Cardiac muscle cell (in vitro differentiated cells and primary cell): ENCODE measurements at regions not wholly inside any gene's neighbourhood (a gene's known extent, or its start where the extent isn't known, plus 50 kb on each side); places are given as distances from the start of the nearest gene placed in this dataset.

Source experiments
- DNase-seq, 2 donors: peaks; one replicate each; pipeline versions ENCODE4 v3.0.0 to v3.0.0-alpha.2; 2010 to 2017; ENCODE audit warnings: low read depth in 1 of 2, low spot score in 1 of 2
- H3K27ac ChIP-seq: fragments of 200-600 bp; sonication (generic); 2 replicates; pipeline ENCODE4 v1.5.1; 2016
- H3K27me3 ChIP-seq: fragments of 200-600 bp; sonication (generic); 2 replicates; pipeline ENCODE4 v1.6.0; 2016; ENCODE audit warnings: control low read depth
- H3K36me3 ChIP-seq: fragments of 200-600 bp; sonication (generic); 2 replicates; pipeline ENCODE4 v1.5.1; 2016; ENCODE audit warnings: control low read depth
- H3K4me1 ChIP-seq: fragments of 200-600 bp; sonication (generic); 2 replicates; pipeline ENCODE4 v1.8.1; 2017; ENCODE audit warnings: low read depth, mild to moderate bottlenecking, mixed run types
- H3K4me3 ChIP-seq: fragments of 200-600 bp; sonication (generic); 2 replicates; pipeline ENCODE4 v1.5.1; 2016; ENCODE audit warnings: mild to moderate bottlenecking
- H3K9me3 ChIP-seq: fragments of 200-600 bp; sonication (generic); 2 replicates; pipeline ENCODE4 v1.5.1; 2017; ENCODE audit warnings: low read depth, mild to moderate bottlenecking, control low read depth
- TF ChIP-seq, protein P1 (sequence below): IDR thresholded peaks from 2 replicates; pipeline ENCODE4 v1.5.1; 2012; ENCODE audit warnings: low read depth, mild to moderate bottlenecking, low read length

DNA sequence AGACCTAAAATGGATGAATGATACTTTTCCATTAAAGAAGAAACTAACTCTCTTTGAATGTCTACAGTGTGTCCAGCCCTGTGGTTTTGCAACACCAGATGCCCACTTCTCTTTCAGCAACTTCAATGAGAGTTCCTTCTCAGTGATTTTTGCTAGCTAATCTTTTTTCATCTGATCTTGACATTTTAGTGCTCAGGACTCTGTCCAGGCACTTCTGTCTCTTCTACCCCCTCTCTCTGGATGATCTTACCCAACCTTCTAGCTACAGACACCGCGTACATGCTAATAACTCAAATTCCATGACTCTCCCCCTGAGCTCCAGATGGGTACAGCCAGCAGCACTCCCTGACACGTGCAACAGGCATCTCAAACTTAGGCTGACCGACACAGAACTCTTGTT is 161.1 kb upstream of the FOXN3 start:
- H3K27ac ChIP-seq = no peak overlapping the region
- no peaks in the 10 kb centered on the region for H3K27me3 ChIP-seq
- no peaks in the 10 kb centered on the region for H3K9me3 ChIP-seq
- peak in 1 of 2 donors; percentile 53 for DNase-seq
- TF ChIP-seq, protein P1, sequence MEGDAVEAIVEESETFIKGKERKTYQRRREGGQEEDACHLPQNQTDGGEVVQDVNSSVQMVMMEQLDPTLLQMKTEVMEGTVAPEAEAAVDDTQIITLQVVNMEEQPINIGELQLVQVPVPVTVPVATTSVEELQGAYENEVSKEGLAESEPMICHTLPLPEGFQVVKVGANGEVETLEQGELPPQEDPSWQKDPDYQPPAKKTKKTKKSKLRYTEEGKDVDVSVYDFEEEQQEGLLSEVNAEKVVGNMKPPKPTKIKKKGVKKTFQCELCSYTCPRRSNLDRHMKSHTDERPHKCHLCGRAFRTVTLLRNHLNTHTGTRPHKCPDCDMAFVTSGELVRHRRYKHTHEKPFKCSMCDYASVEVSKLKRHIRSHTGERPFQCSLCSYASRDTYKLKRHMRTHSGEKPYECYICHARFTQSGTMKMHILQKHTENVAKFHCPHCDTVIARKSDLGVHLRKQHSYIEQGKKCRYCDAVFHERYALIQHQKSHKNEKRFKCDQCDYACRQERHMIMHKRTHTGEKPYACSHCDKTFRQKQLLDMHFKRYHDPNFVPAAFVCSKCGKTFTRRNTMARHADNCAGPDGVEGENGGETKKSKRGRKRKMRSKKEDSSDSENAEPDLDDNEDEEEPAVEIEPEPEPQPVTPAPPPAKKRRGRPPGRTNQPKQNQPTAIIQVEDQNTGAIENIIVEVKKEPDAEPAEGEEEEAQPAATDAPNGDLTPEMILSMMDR = no peak
- peaks cover 42% of the 10 kb centered on the region for H3K4me1 ChIP-seq
- H3K36me3 ChIP-seq = no peaks in the 10 kb centered on the region
- H3K4me3 ChIP-seq = no peak overlapping the region

DNA sequence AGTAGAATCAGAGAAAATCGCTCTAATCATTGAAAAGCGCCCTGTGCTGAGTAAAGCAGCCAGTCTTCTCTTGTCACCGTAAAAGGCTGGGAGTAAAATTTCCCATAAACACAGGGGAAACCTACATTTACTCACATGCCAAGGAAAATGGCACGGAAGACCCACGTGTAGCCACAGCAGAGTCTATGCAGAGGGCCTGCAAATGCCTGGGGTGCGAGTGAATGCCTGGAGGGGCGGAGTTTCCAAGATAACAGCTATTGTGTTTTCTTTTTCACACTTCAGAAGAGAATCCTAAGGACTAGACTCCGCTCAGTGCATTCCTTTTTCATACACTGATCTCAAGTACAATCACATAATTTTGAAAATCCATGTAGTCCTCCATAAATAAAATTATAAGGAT is 159.9 kb upstream of the FOXN3 start:
- no peaks in the 10 kb centered on the region for H3K27me3 ChIP-seq
- no peak overlapping the region for H3K4me3 ChIP-seq
- no peak for DNase-seq

DNA sequence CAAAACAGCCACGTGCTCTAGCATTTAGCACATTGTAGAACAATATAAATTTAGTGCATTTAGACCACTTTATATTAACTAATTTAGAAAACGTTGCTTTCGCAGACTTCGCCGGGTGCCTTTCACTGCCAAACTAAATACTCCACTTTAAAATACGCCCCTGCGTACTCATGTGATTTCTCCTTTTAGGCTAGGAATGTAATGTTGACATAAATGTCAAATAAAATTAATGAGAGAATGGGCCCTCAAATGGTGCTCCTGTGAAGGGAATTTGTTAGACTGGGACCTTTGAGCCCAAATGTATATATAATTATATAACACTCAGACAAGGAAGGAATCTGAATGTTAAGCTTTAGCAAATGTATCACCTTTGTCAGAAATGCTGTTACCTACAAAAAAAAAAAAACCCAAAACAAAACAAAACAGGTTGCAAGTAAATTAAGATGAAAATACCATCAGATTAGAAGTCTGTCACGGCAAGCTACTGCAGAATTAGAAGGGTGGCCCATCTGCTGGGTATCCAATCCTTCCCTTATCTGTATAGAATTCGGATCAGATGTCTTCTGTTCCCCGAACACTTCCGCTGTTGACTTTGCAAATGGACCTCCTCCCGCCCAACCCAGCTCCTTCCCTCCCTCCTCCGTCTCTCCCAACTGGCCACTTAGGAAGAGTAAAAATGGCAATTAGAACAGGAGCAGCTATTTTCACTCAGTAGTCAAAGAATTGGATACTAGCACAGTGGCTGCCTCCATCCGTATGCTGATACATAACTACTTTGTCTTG is 159.3 kb upstream of the FOXN3 start:
- H3K9me3 ChIP-seq = no peaks in the 10 kb centered on the region
- DNase-seq = peak in 1 of 2 donors; percentile 19
- H3K27me3 ChIP-seq = no peaks in the 10 kb centered on the region
- no peaks in the 10 kb centered on the region for H3K36me3 ChIP-seq
- H3K4me1 ChIP-seq = peaks cover 42% of the 10 kb centered on the region
- no peak overlapping the region for H3K4me3 ChIP-seq
- TF ChIP-seq, protein P1 = no peak
- no peak overlapping the region for H3K27ac ChIP-seq

More for the DNA sequence above, 159.9 kb upstream of the FOXN3 start:
- Histone ChIP-seq H3K9me3 (no peaks in the 10 kb centered on the region), H3K36me3 (no peaks in the 10 kb centered on the region), H3K4me1 (peaks cover 42% of the 10 kb centered on the region), H3K27ac (no peak overlapping the region)
- TF ChIP-seq, protein P1 = no peak

DNA sequence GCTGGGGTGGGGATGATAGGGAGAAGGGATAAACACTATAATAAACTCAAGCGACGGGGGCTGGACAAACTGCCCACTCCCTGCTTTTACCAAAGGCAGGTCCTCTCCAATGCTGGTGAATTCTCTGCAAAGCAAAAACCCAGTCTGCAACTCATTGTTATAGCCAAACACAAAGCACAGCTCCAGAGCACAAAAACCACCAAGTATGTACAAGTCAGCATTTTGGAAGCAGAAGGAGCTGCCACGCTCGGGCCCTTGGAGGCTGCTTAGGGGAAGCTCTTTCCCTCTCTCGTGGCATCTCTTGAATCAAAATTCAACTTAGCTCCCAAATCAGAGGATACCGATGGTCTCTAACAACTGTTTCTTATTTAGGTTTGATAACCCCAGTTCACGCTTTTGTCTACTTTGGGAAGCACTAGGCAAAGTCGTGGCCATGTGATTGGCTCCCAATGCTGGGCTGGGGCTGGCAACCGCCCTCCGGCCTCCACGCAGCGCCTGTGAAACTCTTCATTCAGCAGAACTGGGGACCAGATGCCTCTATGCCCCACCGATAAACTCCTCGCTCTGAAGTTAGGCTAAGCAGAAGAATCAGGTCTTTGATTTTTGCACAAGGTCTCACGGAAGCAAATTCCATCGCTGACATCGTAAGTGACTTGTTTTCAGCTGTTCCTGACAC is 158.5 kb upstream of the FOXN3 start:
- H3K4me3 ChIP-seq = no peak overlapping the region
- TF ChIP-seq, protein P1 = no peak

DNA sequence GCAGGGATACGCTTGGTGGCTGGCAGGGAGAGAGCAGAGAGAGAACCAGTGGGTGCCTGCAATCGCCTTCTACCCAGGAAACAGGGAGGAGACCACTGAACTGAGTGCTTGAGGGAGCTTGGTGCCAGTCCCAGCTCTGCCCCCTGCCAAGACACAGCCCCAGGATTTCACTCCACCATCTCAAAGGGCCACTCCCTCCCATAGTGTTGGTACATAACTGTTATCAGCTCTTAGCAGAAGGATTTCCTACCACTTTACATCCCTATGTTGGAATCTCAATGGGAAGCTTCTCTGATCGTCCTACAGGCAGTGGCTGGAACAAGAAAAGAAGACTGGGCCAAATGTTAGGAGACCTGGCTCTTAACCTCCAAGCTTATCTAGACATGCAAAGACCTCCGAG is 157.4 kb upstream of the FOXN3 start:
- Histone ChIP-seq H3K27me3 (no peaks in the 10 kb centered on the region), H3K36me3 (no peaks in the 10 kb centered on the region), H3K9me3 (no peaks in the 10 kb centered on the region), H3K27ac (no peak overlapping the region), H3K4me3 (no peak overlapping the region), H3K4me1 (peaks cover 42% of the 10 kb centered on the region)
- TF ChIP-seq, protein P1 = no peak
- DNase-seq = no peak

More for the DNA sequence above, 158.5 kb upstream of the FOXN3 start:
- Histone ChIP-seq H3K36me3 (no peaks in the 10 kb centered on the region), H3K27ac (no peak overlapping the region), H3K27me3 (no peaks in the 10 kb centered on the region), H3K4me1 (peaks cover 42% of the 10 kb centered on the region), H3K9me3 (no peaks in the 10 kb centered on the region)
- DNase-seq = no peak
